Osteoblast (primary cell): ENCODE measurements at regions not wholly inside any gene's neighbourhood (a gene's known extent, or its start where the extent isn't known, plus 50 kb on each side); places are given as distances from the start of the nearest gene placed in this dataset.

Experiments
- DNase-seq: peaks from one replicate; pipeline ENCODE4 v3.0.0; 2011; ENCODE audit warnings: low spot score, mixed read lengths; ENCODE audit not compliant: insufficient read length; ENCODE audit errors: missing footprints
- H2AFZ ChIP-seq: 2 replicates; pipeline ENCODE4 v1.6.0; 2011; ENCODE audit warnings: mild to moderate bottlenecking, low read length
- H3K27ac ChIP-seq: 2 replicates; pipeline ENCODE4 v1.5.1; 2011; ENCODE audit warnings: mild to moderate bottlenecking, low read depth, low read length, moderate library complexity
- H3K27me3 ChIP-seq: 2 replicates; pipeline ENCODE4 v1.6.0; 2012; ENCODE audit warnings: mild to moderate bottlenecking, control low read depth, inconsistent platforms, low read length, moderate library complexity; ENCODE audit not compliant: insufficient read depth
- H3K36me3 ChIP-seq: 2 replicates; pipeline ENCODE4 v1.5.1; 2011; ENCODE audit warnings: mild to moderate bottlenecking, low read length, control low read depth, moderate library complexity; ENCODE audit not compliant: insufficient read depth
- H3K4me1 ChIP-seq: 2 replicates; pipeline ENCODE4 v1.5.1; 2011; ENCODE audit warnings: mild to moderate bottlenecking, low read length, control low read depth, moderate library complexity; ENCODE audit not compliant: insufficient read depth
- H3K4me2 ChIP-seq: 2 replicates; pipeline ENCODE4 v1.6.0; 2011; ENCODE audit warnings: mild to moderate bottlenecking, low read length; ENCODE audit not compliant: insufficient read depth
- H3K4me3 ChIP-seq: fragments of 200-600 bp; sonication (generic); 3 replicates; pipeline ENCODE4 v1.5.1; 2012; ENCODE audit warnings: mild to moderate bottlenecking, low read length, inconsistent platforms; ENCODE audit not compliant: insufficient read depth
- H3K79me2 ChIP-seq: 2 replicates; pipeline ENCODE4 v1.6.0; 2012; ENCODE audit warnings: mild to moderate bottlenecking, low read length, control low read depth, inconsistent platforms; ENCODE audit not compliant: insufficient read depth
- H3K9me3 ChIP-seq: 2 replicates; pipeline ENCODE4 v1.5.1; 2011; ENCODE audit warnings: low read depth, low read length, control low read depth
- H4K20me1 ChIP-seq: 2 replicates; pipeline ENCODE4 v1.6.0; 2012; ENCODE audit warnings: mild to moderate bottlenecking, low read length, control low read depth; ENCODE audit not compliant: insufficient read depth
- TF ChIP-seq, protein P1 (sequence below): IDR thresholded peaks from 2 replicates; pipeline ENCODE4 v1.5.1; 2011; ENCODE audit warnings: mild to moderate bottlenecking, low read depth, low read length, moderate library complexity; ENCODE audit errors: extremely low read depth

GRCh38 chr10:78933828-78934531 is 134.8 kb upstream of the ZMIZ1 start:
- H2AFZ ChIP-seq, result no peak overlapping the region
- no peaks in the 10 kb centered on the region for H3K27me3 ChIP-seq
- H3K36me3 ChIP-seq, result no peaks in the 10 kb centered on the region
- H3K4me2 ChIP-seq, result no peak overlapping the region
- no peak overlapping the region for H3K27ac ChIP-seq
- H3K4me1 ChIP-seq, result peaks cover 11% of the 10 kb centered on the region
- H3K9me3 ChIP-seq, result no peaks in the 10 kb centered on the region
- H3K4me3 ChIP-seq, result no peak overlapping the region
- no peak for DNase-seq
- TF ChIP-seq, protein P1, sequence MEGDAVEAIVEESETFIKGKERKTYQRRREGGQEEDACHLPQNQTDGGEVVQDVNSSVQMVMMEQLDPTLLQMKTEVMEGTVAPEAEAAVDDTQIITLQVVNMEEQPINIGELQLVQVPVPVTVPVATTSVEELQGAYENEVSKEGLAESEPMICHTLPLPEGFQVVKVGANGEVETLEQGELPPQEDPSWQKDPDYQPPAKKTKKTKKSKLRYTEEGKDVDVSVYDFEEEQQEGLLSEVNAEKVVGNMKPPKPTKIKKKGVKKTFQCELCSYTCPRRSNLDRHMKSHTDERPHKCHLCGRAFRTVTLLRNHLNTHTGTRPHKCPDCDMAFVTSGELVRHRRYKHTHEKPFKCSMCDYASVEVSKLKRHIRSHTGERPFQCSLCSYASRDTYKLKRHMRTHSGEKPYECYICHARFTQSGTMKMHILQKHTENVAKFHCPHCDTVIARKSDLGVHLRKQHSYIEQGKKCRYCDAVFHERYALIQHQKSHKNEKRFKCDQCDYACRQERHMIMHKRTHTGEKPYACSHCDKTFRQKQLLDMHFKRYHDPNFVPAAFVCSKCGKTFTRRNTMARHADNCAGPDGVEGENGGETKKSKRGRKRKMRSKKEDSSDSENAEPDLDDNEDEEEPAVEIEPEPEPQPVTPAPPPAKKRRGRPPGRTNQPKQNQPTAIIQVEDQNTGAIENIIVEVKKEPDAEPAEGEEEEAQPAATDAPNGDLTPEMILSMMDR, result no peak
- no peaks in the 10 kb centered on the region for H4K20me1 ChIP-seq
- H3K79me2 ChIP-seq, result no peaks in the 10 kb centered on the region

GRCh38 chr10:78934532-78934898 is 134.3 kb upstream of the ZMIZ1 start:
- H3K27ac ChIP-seq, result no peak overlapping the region
- H3K4me3 ChIP-seq, result no peak overlapping the region
- peaks cover 11% of the 10 kb centered on the region for H3K4me1 ChIP-seq
- no peak overlapping the region for H3K4me2 ChIP-seq
- H3K9me3 ChIP-seq, result no peaks in the 10 kb centered on the region
- no peaks in the 10 kb centered on the region for H3K27me3 ChIP-seq
- no peaks in the 10 kb centered on the region for H4K20me1 ChIP-seq
- DNase-seq, result no peak
- H3K36me3 ChIP-seq, result no peaks in the 10 kb centered on the region
- no peak overlapping the region for H2AFZ ChIP-seq
- H3K79me2 ChIP-seq, result no peaks in the 10 kb centered on the region
- TF ChIP-seq, protein P1, result no peak

- no peak overlapping the region for H3K27ac ChIP-seq
- no peaks in the 10 kb centered on the region for H3K79me2 ChIP-seq
- no peaks in the 10 kb centered on the region for H4K20me1 ChIP-seq
- H3K36me3 ChIP-seq, result no peaks in the 10 kb centered on the region
- H3K4me3 ChIP-seq, result no peak overlapping the region
- H3K27me3 ChIP-seq, result no peaks in the 10 kb centered on the region
- H3K4me1 ChIP-seq, result peaks cover 11% of the 10 kb centered on the region
- no peak for DNase-seq
- no peaks in the 10 kb centered on the region for H3K9me3 ChIP-seq
- no peak overlapping the region for H2AFZ ChIP-seq
- H3K4me2 ChIP-seq, result no peak overlapping the region
- TF ChIP-seq, protein P1, result no peak
Observed at GRCh38 chr10:78934994-78935602, 133.7 kb upstream of the ZMIZ1 start.

DNA sequence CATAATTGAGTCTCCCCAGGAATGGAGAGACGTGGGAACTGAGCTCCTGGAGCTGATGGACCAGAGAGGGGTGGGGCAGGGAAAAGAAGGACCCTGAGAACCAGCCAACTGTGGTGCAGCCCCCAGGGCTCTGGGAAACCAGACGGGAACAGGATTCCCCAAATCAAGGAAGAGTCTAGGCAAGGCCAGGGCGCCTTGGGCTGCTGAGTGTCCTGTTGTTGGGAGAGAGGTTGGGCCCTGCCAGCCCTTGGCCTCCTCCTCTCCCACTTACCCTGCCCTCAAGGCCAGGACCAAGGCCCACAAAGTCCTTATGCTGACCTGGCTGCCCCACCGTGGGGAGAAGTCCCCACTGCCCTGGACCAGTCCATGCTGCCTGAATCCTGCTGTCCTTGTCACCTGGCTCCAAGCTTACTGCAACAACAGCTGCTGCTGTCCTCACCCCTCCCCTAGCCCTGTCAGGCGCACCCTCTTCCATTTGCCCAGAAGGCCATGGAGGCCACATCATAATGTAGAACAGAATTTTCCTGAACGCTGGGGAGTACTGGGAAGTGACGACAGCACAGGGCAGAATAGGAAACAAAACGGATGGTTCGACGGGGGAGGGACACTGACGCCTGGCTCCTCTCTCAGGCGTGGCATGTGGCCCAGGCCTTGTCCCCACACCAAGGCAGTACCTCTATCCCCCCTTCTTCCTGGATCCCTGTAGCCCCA is 132.9 kb upstream of the ZMIZ1 start:
- no peaks in the 10 kb centered on the region for H4K20me1 ChIP-seq
- no peaks in the 10 kb centered on the region for H3K36me3 ChIP-seq
- H3K27me3 ChIP-seq, result no peaks in the 10 kb centered on the region
- H3K27ac ChIP-seq, result no peak overlapping the region
- H3K4me2 ChIP-seq, result no peak overlapping the region
- peaks cover 11% of the 10 kb centered on the region for H3K4me1 ChIP-seq
- TF ChIP-seq, protein P1, result no peak
- no peak overlapping the region for H3K4me3 ChIP-seq
- H2AFZ ChIP-seq, result no peak overlapping the region
- no peaks in the 10 kb centered on the region for H3K9me3 ChIP-seq
- H3K79me2 ChIP-seq, result no peaks in the 10 kb centered on the region
- DNase-seq, result no peak
